Lung (tissue), 11 donors: ENCODE measurements at regions not wholly inside any gene's neighbourhood (a gene's known extent, or its start where the extent isn't known, plus 50 kb on each side); places are given as distances from the start of the nearest gene placed in this dataset.

Source experiments
- ATAC-seq: fragments of 200-7000 bp; cut with Tn5 transposase; one replicate; pipeline ENCODE4 v1.9.1; 2020; ENCODE audit warnings: moderate number of reproducible peaks; ENCODE audit not compliant: insufficient read depth, low FRiP score
- DNase-seq, 3 donors: peaks; one replicate each; pipeline ENCODE4 v3.0.0-alpha.2; 2013 to 2017
- H3K27ac ChIP-seq, 2 donors: one replicate each; pipeline ENCODE4 v1.5.1; 2013; ENCODE audit warnings: mild to moderate bottlenecking in 2 of 2, moderate library complexity in 2 of 2, control low read depth in 1 of 2, inconsistent platforms in 1 of 2, low read depth in 1 of 2, low read length in 1 of 2
- H3K27me3 ChIP-seq, 3 donors: one replicate each; pipeline ENCODE4 v1.5.1; 2013; ENCODE audit warnings: low read length in 2 of 3; ENCODE audit not compliant: control insufficient read depth in 3 of 3, insufficient read depth in 3 of 3
- H3K36me3 ChIP-seq, 4 donors: one replicate each; pipeline ENCODE4 v1.5.1; 2013; ENCODE audit warnings: low read length in 4 of 4, mild to moderate bottlenecking in 1 of 4, moderate library complexity in 1 of 4; ENCODE audit not compliant: control insufficient read depth in 4 of 4, insufficient read depth in 4 of 4
- H3K4me1 ChIP-seq, 5 donors: one replicate each; pipeline ENCODE4 v1.5.1; 2013; ENCODE audit warnings: low read length in 5 of 5, mild to moderate bottlenecking in 2 of 5, moderate library complexity in 1 of 5; ENCODE audit not compliant: control insufficient read depth in 5 of 5, insufficient read depth in 5 of 5
- H3K4me3 ChIP-seq: one replicate; pipeline ENCODE4 v1.5.1; 2013; ENCODE audit warnings: mild to moderate bottlenecking, control low read depth, moderate library complexity
- H3K9ac ChIP-seq, 2 donors: one replicate each; pipeline ENCODE4 v1.5.1; 2013; ENCODE audit warnings: low read length in 2 of 2, control low read depth in 1 of 2; ENCODE audit not compliant: insufficient read depth in 1 of 2
- H3K9me3 ChIP-seq, 4 donors: one replicate each; pipeline ENCODE4 v1.5.1; 2013; ENCODE audit warnings: low read length in 3 of 4, mild to moderate bottlenecking in 1 of 4, moderate library complexity in 1 of 4; ENCODE audit not compliant: control insufficient read depth in 4 of 4, insufficient read depth in 3 of 4
- CTCF ChIP-seq: IDR thresholded peaks from 2 replicates; pipeline ENCODE4 v1.5.1; 2012; ENCODE audit warnings: mild to moderate bottlenecking; ENCODE audit errors: control extremely low read depth, extremely low read depth
- WGBS, 2 donors: extraction: QIAGEN DNeasy Blood & Tissue Kit; methylation state at CpG; one replicate each; pipeline ENCODE4 v1.1.7; 2013; 5-methylcytosine and 5-hydroxymethylcytosine counted together
- donor health status: control.
- donor health status: control.
- donor health status: Bipolar disorder and iron deficiency.
- donor health status: healthy.
- donor health status: DM: yes; HTN: yes; CAD: no.

DNA sequence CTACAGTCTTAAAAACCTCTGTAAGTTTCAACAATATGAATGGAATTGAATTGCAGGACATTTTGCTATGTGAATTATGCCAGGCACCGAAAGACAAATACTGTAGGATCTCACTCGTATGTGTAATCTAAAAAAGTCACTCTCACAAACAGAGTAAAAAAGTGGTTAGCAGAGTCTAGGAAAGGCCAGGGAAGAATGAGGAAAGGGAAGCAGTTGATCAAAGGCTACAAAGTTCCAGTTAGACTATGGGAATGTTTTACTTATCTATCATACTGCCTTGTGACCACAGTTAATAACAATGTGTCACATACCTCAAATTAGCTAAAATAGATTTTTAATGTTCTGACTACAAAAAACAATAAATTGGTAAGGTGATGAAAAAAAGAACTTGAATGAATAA is 565.4 kb upstream of the BRINP3 start:
- ATAC-seq: no peak
- WGBS, 2 donors: 60 to 71% methylated on average over 2 of the region's 2 CpGs
- H3K27me3 ChIP-seq: no peaks in the 10 kb centered on the region

GRCh38 chr1:191049781-191050180 is 572.1 kb upstream of the BRINP3 start:
- Histone ChIP-seq H3K4me3 (no peak overlapping the region), H3K4me1 (no peaks in the 10 kb centered on the region), H3K27ac (no peak overlapping the region), H3K9ac (no peak overlapping the region), H3K9me3 (no peaks in the 10 kb centered on the region), H3K27me3 (no peaks in the 10 kb centered on the region), H3K36me3 (no peaks in the 10 kb centered on the region)
- DNase-seq (no peak), ATAC-seq (no peak)
- TF ChIP-seq CTCF: no peak
- 60 to 67% methylated on average over 2 of the region's 2 CpGs for WGBS, 2 donors

More for the DNA sequence above, 565.4 kb upstream of the BRINP3 start:
- Histone ChIP-seq H3K4me1 (no peaks in the 10 kb centered on the region), H3K9me3 (no peaks in the 10 kb centered on the region), H3K4me3 (no peak overlapping the region), H3K9ac (no peak overlapping the region), H3K27ac (no peak overlapping the region), H3K36me3 (no peaks in the 10 kb centered on the region)
- DNase-seq: no peak
- TF ChIP-seq CTCF: no peak

- Histone ChIP-seq H3K27ac (no peak overlapping the region), H3K4me1 (no peaks in the 10 kb centered on the region), H3K4me3 (no peak overlapping the region), H3K36me3 (no peaks in the 10 kb centered on the region), H3K9ac (no peak overlapping the region), H3K27me3 (no peaks in the 10 kb centered on the region), H3K9me3 (no peaks in the 10 kb centered on the region)
- no peak for TF ChIP-seq CTCF
- ATAC-seq: no peak
- DNase-seq: no peak
- 82 to 88% methylated on average over 6 of the region's 6 CpGs for WGBS, 2 donors
Observed at GRCh38 chr1:191052888-191053287, 575.2 kb upstream of the BRINP3 start.

DNA sequence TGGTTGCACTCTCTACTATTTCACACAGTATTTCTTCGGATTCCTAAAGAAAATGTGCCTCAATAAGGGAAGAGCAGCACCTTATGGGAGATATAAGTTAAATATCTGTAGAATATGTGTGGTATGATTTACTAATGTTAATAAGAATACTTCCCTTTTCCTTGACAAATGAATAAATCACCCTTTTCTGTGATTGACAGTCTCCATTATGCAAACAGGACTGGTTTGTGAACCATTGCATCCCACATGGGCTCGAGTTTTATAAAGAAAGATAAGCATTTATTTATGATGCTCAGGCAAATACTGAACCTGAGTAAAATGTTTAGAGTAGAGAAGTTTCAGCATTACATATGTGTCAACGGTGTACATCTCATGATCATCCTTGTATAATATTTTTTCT is 587.7 kb upstream of the BRINP3 start:
- Histone ChIP-seq H3K4me3 (no peak overlapping the region), H3K9ac (no peak overlapping the region), H3K9me3 (no peaks in the 10 kb centered on the region), H3K36me3 (no peaks in the 10 kb centered on the region), H3K27ac (no peak overlapping the region), H3K4me1 (no peaks in the 10 kb centered on the region), H3K27me3 (no peaks in the 10 kb centered on the region)
- WGBS, 2 donors: 39 to 44% methylated on average over 3 of the region's 3 CpGs
- DNase-seq: no peak
- ATAC-seq: no peak
- no peak for TF ChIP-seq CTCF
